ENCODE measurements at regions not wholly inside any gene's neighbourhood (a gene's known extent, or its start where the extent isn't known, plus 50 kb on each side); places are given as distances from the start of the nearest gene placed in this dataset.

DNA sequence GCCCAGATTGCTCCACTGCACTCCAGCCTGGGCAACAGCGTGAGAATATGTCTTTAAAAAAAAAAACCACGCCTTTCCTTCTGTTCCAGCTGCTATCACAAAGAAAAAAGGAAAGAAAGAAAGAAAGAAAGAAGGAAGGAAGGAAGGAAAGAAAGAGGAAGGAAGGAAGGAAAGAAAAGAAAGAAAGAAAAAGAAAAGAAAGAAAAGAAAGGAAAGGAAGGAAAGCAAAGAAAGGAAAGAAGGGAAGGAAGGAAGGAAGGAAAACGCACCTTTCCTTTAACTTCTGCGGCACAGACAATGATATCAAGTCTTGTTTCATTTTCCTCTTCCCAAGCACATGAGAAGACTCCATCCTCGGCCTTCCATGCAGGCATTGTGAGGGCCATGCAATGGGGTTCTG lies 107.4 kb upstream of the NOCT start:
- TF ChIP-seq, protein P1, sequence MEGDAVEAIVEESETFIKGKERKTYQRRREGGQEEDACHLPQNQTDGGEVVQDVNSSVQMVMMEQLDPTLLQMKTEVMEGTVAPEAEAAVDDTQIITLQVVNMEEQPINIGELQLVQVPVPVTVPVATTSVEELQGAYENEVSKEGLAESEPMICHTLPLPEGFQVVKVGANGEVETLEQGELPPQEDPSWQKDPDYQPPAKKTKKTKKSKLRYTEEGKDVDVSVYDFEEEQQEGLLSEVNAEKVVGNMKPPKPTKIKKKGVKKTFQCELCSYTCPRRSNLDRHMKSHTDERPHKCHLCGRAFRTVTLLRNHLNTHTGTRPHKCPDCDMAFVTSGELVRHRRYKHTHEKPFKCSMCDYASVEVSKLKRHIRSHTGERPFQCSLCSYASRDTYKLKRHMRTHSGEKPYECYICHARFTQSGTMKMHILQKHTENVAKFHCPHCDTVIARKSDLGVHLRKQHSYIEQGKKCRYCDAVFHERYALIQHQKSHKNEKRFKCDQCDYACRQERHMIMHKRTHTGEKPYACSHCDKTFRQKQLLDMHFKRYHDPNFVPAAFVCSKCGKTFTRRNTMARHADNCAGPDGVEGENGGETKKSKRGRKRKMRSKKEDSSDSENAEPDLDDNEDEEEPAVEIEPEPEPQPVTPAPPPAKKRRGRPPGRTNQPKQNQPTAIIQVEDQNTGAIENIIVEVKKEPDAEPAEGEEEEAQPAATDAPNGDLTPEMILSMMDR (IDR thresholded peaks at IDR 0.05) = no peak
- TF ChIP-seq EP300 (IDR thresholded peaks at IDR 0.05) = no peak
